PC-9 (cell line): ENCODE measurements at regions not wholly inside any gene's neighbourhood (a gene's known extent, or its start where the extent isn't known, plus 50 kb on each side); places are given as distances from the start of the nearest gene placed in this dataset.

Source experiments
- EZH2 ChIP-seq: fragments of 200-600 bp; sonication (generic); IDR thresholded peaks from 2 replicates; pipeline ENCODE4 v1.8.0; 2017; ENCODE audit warnings: antibody characterized with exemption, low read depth
- TF ChIP-seq, protein P1 (sequence below): fragments of 200-600 bp; sonication (generic); conservative IDR thresholded peaks from 2 replicates; pipeline ENCODE4 v1.6.1; 2017; ENCODE audit warnings: mixed run types, antibody characterized with exemption, mild to moderate bottlenecking, moderate library complexity

DNA sequence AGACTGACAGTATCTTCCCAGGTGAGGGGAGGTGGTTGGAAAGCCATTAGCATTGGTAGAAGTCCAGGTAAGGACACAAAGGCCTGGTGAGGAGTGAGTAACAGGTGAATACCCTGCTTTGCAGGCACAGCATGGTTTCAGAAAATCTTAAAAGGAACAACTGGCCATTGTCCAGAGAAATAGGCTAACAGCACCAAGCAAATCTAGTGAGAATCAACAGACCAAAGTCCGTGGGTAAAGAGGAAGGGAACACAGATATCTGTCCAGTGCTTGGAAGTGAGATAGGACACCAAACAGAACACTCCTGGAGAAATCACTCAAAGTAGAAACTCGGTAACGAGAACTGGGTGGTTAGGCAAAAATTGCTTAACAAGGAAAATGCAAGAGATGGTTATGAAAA is 88.8 kb upstream of the RPRM start:
- TF ChIP-seq EZH2 = no peak
- TF ChIP-seq, protein P1, sequence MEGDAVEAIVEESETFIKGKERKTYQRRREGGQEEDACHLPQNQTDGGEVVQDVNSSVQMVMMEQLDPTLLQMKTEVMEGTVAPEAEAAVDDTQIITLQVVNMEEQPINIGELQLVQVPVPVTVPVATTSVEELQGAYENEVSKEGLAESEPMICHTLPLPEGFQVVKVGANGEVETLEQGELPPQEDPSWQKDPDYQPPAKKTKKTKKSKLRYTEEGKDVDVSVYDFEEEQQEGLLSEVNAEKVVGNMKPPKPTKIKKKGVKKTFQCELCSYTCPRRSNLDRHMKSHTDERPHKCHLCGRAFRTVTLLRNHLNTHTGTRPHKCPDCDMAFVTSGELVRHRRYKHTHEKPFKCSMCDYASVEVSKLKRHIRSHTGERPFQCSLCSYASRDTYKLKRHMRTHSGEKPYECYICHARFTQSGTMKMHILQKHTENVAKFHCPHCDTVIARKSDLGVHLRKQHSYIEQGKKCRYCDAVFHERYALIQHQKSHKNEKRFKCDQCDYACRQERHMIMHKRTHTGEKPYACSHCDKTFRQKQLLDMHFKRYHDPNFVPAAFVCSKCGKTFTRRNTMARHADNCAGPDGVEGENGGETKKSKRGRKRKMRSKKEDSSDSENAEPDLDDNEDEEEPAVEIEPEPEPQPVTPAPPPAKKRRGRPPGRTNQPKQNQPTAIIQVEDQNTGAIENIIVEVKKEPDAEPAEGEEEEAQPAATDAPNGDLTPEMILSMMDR = no peak
